Kidney (tissue), 13 donors: ENCODE measurements at regions not wholly inside any gene's neighbourhood (a gene's known extent, or its start where the extent isn't known, plus 50 kb on each side); places are given as distances from the start of the nearest gene placed in this dataset.

Source experiments
- DNase-seq, 5 donors: peaks; one replicate each; pipeline ENCODE4 v3.0.0-alpha.2; 2013 to 2020
- FAIRE-seq: peaks from 2 replicates; lab custom pipeline; 2012; peaks lifted over from hg19 to GRCh38; lab: Jason Lieb, UNC
- H3K27ac ChIP-seq, 2 donors: one replicate each; pipeline ENCODE4 v1.7.0; 2013; ENCODE audit warnings: low read depth in 2 of 2, low read length in 2 of 2, inconsistent platforms in 1 of 2
- H3K27me3 ChIP-seq: one replicate; pipeline ENCODE4 v1.7.1; 2013; ENCODE audit warnings: low read length, inconsistent platforms; ENCODE audit not compliant: control insufficient read depth, insufficient read depth
- H3K36me3 ChIP-seq, 3 donors: one replicate each; pipeline versions ENCODE4 v1.7.0 to v1.7.1; 2013; ENCODE audit warnings: low read length in 3 of 3, control low read depth in 1 of 3, inconsistent platforms in 1 of 3; ENCODE audit not compliant: insufficient read depth in 3 of 3, control insufficient read depth in 2 of 3
- H3K4me1 ChIP-seq, 3 donors: one replicate each; pipeline versions ENCODE4 v1.7.0 to v1.7.1; 2013; ENCODE audit warnings: low read length in 3 of 3, inconsistent platforms in 1 of 3, low read depth in 1 of 3; ENCODE audit not compliant: control insufficient read depth in 2 of 3, insufficient read depth in 2 of 3
- H3K4me3 ChIP-seq, 3 donors: one replicate each; pipeline versions ENCODE4 v1.7.0 to v1.8.1; 2013; ENCODE audit warnings: low read length in 3 of 3, control low read depth in 1 of 3, inconsistent platforms in 1 of 3
- H3K9ac ChIP-seq, 3 donors: one replicate each; pipeline versions ENCODE4 v1.7.0 to v1.7.1; 2013; ENCODE audit warnings: low read length in 3 of 3, control low read depth in 1 of 3, inconsistent platforms in 1 of 3
- H3K9me3 ChIP-seq, 3 donors: one replicate each; pipeline versions ENCODE4 v1.7.0 to v1.7.1; 2013; ENCODE audit warnings: low read length in 3 of 3, control low read depth in 1 of 3, inconsistent platforms in 1 of 3; ENCODE audit not compliant: control insufficient read depth in 2 of 3, insufficient read depth in 1 of 3
- intact Hi-C: fragments of 100-400 bp; cut with DNase I; formaldehyde crosslinking; loops from one replicate; pipeline ENCODE4 v1.11.1; 2022
- TF ChIP-seq, protein P1 (sequence below): IDR thresholded peaks from 3 replicates; pipeline ENCODE4 v1.5.1; 2012; ENCODE audit warnings: mild to moderate bottlenecking, moderate library complexity, borderline replicate concordance; ENCODE audit not compliant: insufficient read depth; ENCODE audit errors: extremely low read depth
- donor health status: control.
- donor health status: control.
- donor health status: control.
- donor health status: control.
- donor health status: control.
- donor health status: DM: yes; HTN: yes; CAD: no.
- donor health status: Normal renal cell carcinoma (clear cell type).

DNA sequence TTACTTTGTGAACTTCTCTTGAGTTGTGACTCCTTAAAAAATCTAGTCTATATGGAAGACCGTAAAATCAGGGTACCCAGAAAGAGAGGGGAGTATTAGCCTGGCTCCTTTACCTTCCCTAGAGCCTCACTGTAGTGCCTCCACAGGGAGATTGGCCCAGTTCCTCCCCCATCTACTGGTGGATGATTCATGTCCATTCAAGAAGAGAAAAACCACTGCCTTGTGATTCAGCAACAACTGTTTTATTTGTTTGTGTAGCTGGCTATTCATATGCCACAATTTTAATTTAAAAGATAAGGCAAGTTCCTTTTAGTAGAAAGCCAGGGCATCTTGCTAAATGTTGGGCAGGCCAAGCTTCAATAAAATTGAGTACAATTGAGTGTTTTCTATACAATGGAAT lies 221.8 kb upstream of the KCNIP4 start:
- DNase-seq: no peak
- H3K9ac ChIP-seq: no peak overlapping the region
- no peak overlapping the region for H3K27ac ChIP-seq
- H3K9me3 ChIP-seq: no peaks in the 10 kb centered on the region
- H3K4me3 ChIP-seq: no peak overlapping the region
- FAIRE-seq: no peak
- no peaks in the 10 kb centered on the region for H3K36me3 ChIP-seq
- intact Hi-C loops: no loop called here
- H3K4me1 ChIP-seq: no peaks in the 10 kb centered on the region
- TF ChIP-seq, protein P1, sequence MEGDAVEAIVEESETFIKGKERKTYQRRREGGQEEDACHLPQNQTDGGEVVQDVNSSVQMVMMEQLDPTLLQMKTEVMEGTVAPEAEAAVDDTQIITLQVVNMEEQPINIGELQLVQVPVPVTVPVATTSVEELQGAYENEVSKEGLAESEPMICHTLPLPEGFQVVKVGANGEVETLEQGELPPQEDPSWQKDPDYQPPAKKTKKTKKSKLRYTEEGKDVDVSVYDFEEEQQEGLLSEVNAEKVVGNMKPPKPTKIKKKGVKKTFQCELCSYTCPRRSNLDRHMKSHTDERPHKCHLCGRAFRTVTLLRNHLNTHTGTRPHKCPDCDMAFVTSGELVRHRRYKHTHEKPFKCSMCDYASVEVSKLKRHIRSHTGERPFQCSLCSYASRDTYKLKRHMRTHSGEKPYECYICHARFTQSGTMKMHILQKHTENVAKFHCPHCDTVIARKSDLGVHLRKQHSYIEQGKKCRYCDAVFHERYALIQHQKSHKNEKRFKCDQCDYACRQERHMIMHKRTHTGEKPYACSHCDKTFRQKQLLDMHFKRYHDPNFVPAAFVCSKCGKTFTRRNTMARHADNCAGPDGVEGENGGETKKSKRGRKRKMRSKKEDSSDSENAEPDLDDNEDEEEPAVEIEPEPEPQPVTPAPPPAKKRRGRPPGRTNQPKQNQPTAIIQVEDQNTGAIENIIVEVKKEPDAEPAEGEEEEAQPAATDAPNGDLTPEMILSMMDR: no peak
- H3K27me3 ChIP-seq: no peaks in the 10 kb centered on the region

DNA sequence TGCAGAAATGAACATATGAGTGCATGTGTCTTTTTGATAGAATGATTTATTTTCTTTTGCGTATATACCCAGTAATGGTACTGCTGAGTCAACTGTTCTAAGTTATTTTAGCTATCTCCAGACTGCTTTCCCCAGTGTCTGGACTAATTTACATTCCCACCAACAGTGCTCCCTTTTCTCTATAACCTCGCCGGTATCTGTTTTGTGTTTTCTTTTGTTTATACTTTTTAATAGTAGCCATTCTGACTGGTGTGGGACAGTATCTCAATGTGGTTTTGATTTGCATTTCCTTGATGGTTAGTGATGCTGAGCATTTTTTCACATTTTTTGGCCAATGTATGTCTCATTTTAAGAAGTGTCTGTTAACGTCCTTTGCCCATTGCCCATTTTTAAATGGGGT lies 218.6 kb upstream of the KCNIP4 start:
- Histone ChIP-seq H3K9ac (no peak overlapping the region), H3K4me1 (no peaks in the 10 kb centered on the region), H3K4me3 (no peak overlapping the region), H3K36me3 (no peaks in the 10 kb centered on the region), H3K9me3 (no peaks in the 10 kb centered on the region), H3K27ac (no peak overlapping the region), H3K27me3 (no peaks in the 10 kb centered on the region)
- intact Hi-C loops: no loop called here
- TF ChIP-seq, protein P1: no peak
- FAIRE-seq (no peak), DNase-seq (no peak)

DNA sequence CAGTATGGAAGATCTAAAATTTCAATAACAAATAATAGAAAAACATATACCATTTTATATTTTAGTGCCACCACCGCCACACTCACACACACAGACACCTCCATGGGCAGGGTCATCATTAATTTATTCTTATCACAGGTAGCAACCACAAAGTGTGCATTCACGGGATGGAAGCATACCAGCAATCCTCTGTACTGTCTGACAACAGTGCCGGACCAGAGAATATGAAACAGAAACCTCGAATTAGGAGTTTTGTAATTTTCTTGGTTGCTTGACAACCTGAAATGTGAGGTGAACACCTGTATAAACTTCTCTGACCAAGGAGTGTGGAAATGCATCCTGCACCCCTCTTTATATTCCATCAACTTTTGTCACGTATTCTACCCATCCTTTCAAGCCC lies 213.9 kb upstream of the KCNIP4 start:
- Histone ChIP-seq H3K27me3 (no peaks in the 10 kb centered on the region), H3K36me3 (no peaks in the 10 kb centered on the region), H3K4me3 (no peak overlapping the region), H3K27ac (no peak overlapping the region), H3K9ac (no peak overlapping the region), H3K4me1 (no peaks in the 10 kb centered on the region), H3K9me3 (peaks cover 0 to 2% (median 0%) of the 10 kb centered on the region in 3 donors)
- FAIRE-seq: no peak
- DNase-seq: no peak
- TF ChIP-seq, protein P1: no peak
- intact Hi-C loops: no loop called here

DNA sequence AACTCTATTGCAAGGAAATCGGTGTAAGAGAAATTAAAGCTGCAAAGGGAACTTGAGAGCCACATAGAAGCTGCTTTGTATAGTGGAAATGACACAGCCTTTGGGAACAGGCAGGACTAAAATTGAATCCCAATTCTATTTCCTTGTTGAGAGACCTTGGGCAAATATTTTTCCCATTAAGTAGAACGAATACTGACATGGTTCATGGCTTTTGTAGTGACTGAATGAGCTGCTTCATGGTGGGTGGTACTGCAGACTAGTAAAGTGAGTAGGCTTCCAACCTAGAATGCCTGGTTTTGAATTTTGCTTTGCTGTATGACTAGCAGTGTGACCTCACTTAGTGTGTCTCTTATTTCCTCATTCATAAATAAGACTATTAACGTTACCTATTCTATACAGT lies 182.2 kb upstream of the KCNIP4 start:
- H3K9me3 ChIP-seq: no peaks in the 10 kb centered on the region
- no peaks in the 10 kb centered on the region for H3K36me3 ChIP-seq
- TF ChIP-seq, protein P1: no peak
- H3K27ac ChIP-seq: no peak overlapping the region
- no peak for DNase-seq
- no peaks in the 10 kb centered on the region for H3K27me3 ChIP-seq
- H3K9ac ChIP-seq: no peak overlapping the region
- no peaks in the 10 kb centered on the region for H3K4me1 ChIP-seq
- FAIRE-seq: no peak
- intact Hi-C loops: no loop called here
- H3K4me3 ChIP-seq: no peak overlapping the region
